ENCODE measurements at regions not wholly inside any gene's neighbourhood (a gene's known extent, or its start where the extent isn't known, plus 50 kb on each side); places are given as distances from the start of the nearest gene placed in this dataset.
"Not testable (repeated sequence)": the region's sequence is repeated elsewhere in the genome, so short reads cannot be mapped to it uniquely, and the experiment has no call there.

GRCh38 chr15:96585484-96586386, 255.2 kb downstream of the NR2F2 start:
- DNase-seq, result peak; percentile 1

- DNase-seq, result no peak
Measured at GRCh38 chr15:96586901-96587300, 256.4 kb downstream of the NR2F2 start.

DNA sequence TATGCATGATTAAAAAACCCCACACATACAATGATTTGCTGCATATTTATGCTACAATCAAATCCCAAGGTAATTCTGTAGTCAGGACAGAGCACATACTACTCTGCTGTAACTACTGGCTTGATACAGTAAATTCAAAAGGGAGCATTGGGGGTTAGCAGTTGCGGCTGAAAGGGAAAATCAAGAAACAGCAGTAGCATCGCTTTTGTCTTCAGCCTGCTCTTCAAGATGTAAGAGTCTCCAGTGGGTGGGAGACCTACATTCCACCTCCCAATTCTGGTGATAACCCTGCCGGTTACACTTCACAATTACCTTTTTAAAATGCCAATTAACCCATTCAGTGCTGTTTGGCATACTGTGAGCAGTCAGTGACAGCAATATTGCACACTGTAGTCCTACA, 259.4 kb downstream of the NR2F2 start:
- DNase-seq, result no peak

DNA sequence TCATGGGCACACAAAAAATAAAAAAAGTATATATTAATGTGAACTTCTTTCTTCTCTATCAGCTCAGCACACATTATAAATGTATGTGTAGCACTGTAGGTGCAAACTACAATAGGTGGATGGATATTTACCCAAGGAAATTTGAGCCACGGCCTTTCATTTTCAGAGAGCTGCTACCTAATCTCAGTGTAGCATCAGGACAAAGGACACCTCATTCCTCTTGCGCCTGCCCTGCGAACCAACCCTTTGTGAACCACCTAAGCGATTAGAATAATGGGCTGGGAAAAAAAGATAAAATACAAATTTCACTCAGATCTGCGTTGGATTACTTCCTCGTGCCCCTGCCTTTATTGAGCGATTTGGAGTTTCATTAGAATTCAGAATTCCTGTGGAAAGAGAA, 263.2 kb downstream of the NR2F2 start:
- no peak for DNase-seq

- no peak for DNase-seq
Measured at GRCh38 chr15:96595951-96596350, 265.5 kb downstream of the NR2F2 start.

GRCh38 chr15:96598514-96598913, 268.0 kb downstream of the NR2F2 start:
- DNase-seq, result no peak

DNA sequence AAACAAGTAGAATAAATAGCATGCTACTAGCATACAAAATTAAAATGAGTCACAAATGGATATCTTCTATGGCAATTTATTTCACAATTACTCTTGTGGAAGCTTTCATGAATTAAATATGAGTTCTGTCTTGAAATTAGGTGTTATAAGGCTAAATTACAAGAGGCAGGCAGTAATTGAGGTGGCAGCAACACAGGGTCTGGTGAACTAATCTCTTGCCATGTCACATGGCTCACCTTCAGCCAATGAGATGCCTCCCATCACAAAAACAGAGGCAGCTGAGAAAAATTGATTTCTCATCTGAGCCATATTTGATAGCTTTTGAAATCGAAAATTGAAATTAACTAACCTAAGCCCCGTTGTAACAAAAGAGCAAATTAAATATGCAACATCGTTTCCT, 268.8 kb downstream of the NR2F2 start:
- DNase-seq, result no peak

DNA sequence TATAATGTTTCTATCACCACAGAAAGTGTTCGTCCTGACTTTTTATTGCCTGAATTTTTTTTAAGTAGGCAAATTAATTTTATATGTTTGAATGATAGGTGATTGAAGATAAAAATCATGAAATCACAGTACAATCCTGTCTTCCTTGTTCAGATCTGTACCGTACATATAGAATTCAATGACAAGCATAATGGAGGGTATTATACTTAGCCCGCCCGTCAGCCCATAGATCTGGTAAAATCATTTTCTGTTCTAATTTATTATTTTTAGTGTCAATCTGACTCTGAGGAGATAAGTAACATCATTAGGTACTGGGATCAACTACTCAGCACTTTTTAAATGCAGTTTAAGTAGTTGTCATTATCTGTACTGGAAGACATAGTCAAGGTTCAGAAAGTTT, 269.9 kb downstream of the NR2F2 start:
- DNase-seq, result no peak

GRCh38 chr15:96606617-96607016, 276.1 kb downstream of the NR2F2 start:
- DNase-seq, result no peak

- no peak for DNase-seq
Measured at GRCh38 chr15:96610757-96611156, 280.3 kb downstream of the NR2F2 start.

DNA sequence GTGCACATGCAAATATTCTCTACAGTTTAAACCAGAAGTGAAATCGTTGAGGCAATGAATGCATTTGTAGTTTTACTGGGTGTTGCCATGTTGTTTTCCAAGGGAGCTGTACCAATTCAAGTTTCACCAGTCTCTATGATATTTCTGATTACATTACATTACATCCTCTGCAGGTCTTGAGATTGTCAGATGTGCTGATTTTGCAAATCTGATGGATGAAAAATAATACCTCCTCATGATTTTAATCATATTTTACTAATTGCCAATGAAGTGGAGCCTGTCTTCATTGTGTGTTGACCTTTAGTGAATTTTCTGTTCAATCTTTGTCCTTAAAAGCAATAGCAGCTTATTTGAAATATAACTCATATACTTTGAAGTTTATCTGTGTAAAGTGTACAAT, 282.4 kb downstream of the NR2F2 start:
- DNase-seq, result no peak

DNA sequence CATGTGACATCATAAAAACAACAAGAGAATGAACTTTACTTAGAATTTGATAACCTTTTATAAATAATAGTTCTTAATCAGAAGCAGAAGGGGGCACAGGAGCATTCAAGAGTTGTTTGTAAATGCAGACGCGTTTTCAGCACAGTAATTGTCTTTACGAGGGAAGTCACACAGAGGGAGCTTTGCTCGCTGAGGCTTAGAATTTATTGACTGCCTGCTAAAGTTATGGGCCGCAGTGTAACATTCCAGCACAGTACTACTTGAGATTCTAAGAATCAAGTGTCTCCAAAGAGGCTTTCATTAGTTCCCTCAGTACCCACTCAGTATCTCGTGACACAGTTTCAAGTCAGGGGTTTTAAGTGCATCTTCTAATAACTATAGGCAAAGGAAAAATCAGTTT, 288.7 kb downstream of the NR2F2 start:
- no peak for DNase-seq

- no peak for DNase-seq
Measured at GRCh38 chr15:96622714-96623113, 292.2 kb downstream of the NR2F2 start.

GRCh38 chr15:96625256-96625655, 294.8 kb downstream of the NR2F2 start:
- DNase-seq, result no peak

DNA sequence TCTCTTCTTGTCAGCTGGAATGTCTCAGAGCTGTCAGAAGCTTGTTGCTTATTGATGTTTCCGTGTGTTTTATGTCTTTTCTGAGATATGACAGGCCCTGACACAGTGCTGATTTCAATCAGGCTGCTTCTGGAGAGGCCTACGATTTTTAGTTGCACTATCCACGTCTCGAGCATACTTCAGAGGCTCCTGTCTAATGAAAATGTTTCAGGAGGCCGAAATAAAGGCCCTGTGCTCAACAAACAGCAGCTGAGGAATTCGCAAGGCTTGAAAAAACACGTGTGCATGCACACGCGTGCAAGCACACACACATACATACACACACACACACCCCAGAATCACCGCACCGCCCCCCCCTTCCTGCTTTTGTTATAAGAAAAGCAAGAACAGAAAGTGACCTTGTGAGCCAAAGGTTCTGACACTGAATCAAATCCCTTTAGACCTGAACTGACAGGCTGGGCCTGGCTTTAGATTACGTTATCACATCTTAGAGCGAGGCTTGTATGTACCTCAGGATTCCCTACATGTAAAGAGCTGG, 296.6 kb downstream of the NR2F2 start:
- no peak for DNase-seq

DNA sequence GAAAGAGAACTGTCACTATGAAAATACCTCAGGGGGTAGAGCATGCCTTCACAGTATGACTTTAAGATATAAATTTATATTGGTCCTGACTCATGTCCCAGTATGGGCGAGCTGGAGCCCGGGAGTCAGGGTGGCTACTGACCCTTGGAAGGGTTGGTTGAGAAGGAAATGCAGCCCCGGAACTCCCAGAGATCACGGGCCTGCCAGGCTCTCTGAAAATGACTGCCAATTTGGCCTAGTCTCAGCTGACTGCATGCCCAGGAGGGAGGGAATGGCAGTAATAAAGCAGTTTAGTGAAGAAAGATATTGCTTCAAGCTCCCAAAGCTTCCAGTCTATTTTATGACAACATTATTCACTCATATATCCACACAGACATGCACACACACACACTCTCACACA, 299.0 kb downstream of the NR2F2 start:
- DNase-seq, result no peak

- no peak for DNase-seq
Measured at GRCh38 chr15:96638793-96639192, 308.3 kb downstream of the NR2F2 start.

GRCh38 chr15:96645796-96646195, 315.3 kb downstream of the NR2F2 start:
- DNase-seq, result no peak

- DNase-seq, result no peak
Measured at GRCh38 chr15:96648866-96649265, 318.4 kb downstream of the NR2F2 start.

- DNase-seq, result no peak
Measured at GRCh38 chr15:96657096-96657495, 326.6 kb downstream of the NR2F2 start.

- DNase-seq, result not testable (repeated sequence)
Measured at GRCh38 chr15:96666979-96667378, 336.5 kb downstream of the NR2F2 start.

GRCh38 chr15:96670389-96670788, 339.9 kb downstream of the NR2F2 start:
- no peak for DNase-seq

GRCh38 chr15:96672629-96673028, 342.1 kb downstream of the NR2F2 start:
- DNase-seq, result no peak

DNA sequence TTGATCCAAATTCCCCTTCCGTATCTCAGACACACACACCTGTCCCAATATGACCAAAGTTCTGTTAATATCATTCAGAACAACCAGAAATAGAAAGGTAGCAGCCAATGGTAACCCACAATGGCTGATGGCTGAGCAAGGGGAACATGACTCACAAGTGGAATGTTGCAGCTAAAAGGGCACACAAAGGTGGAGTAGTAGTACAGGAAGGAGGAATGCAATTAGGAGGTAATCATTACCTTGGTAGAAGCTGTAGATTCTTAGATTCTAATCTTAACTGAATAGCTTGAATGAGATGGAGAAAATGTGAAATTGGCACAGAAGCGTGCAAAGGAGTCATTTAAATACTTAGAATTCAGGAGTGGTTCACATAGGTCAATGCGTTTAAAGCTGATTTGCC, 347.9 kb downstream of the NR2F2 start:
- no peak for DNase-seq
